GM12878 (cell line): ENCODE measurements at regions not wholly inside any gene's neighbourhood (a gene's known extent, or its start where the extent isn't known, plus 50 kb on each side); places are given as distances from the start of the nearest gene placed in this dataset.

Experiments
- ATAC-seq: fragments of 200-7000 bp; cut with Tn5 transposase; 3 replicates; pipeline ENCODE4 v1.9.1; 2020; ENCODE audit warnings: mild to moderate bottlenecking, moderate library complexity
- BruUV-seq: library from RNA; stranded (reverse); fragments of 400-500 nt; replicated peaks from 2 replicates; lab custom pipeline; 2021; lab: Mats Ljungman, UMichigan
- CTCF ChIA-PET: fragments of 300-600 bp; sonication (Branson Sonifier 250); formaldehyde crosslinking; extraction: SDS; loops from one replicate; lab custom pipeline; 2021; ENCODE audit warnings: inconsistent platforms; lab: Yijun Ruan, JAX
- POLR2A ChIA-PET: fragments of 350-600 bp; formaldehyde crosslinking; extraction: SDS; loops from one replicate; lab custom pipeline; 2021; ENCODE audit warnings: inconsistent platforms; lab: Charles Lee
- RAD21 ChIA-PET: fragments of 300-600 bp; sonication (Branson Sonifier 250); formaldehyde crosslinking; loops from one replicate; lab custom pipeline; 2023; ENCODE audit warnings: antibody characterized with exemption; ENCODE audit not compliant: unreplicated experiment; lab: Charles Lee
- SMC1A ChIA-PET: fragments of 300-600 bp; sonication (Branson Sonifier 250); formaldehyde crosslinking; loops from one replicate; lab custom pipeline; 2023; ENCODE audit not compliant: unreplicated experiment, uncharacterized antibody; lab: Charles Lee
- DNase-seq: peaks from one replicate; pipeline ENCODE4 v3.0.0-alpha.2; 2011; ENCODE audit warnings: low read depth, low spot score
- FAIRE-seq: peaks from 3 replicates; lab custom pipeline; 2011; peaks lifted over from hg19 to GRCh38; lab: Jason Lieb, UNC
- H2AFZ ChIP-seq: 2 replicates; pipeline ENCODE4 v1.6.0; 2011; ENCODE audit warnings: low read depth, low read length, control low read depth; ENCODE audit not compliant: control insufficient read depth
- H3K27ac ChIP-seq: 2 replicates; pipeline ENCODE4 v1.5.1; 2011; ENCODE audit warnings: control low read depth; ENCODE audit not compliant: control insufficient read depth, insufficient read depth
- H3K27me3 ChIP-seq, 2 experiments: replicated peaks in 1 of 2; 2 replicates each; pipeline versions ENCODE4 v1.6.0 to v1.6.1; 2011; ENCODE audit warnings: low read length in 1 of 2; ENCODE audit not compliant: control insufficient read depth in 2 of 2, insufficient read depth in 2 of 2
- H3K36me3 ChIP-seq, 2 experiments: 2 replicates each; pipeline ENCODE4 v1.5.1; 2011; ENCODE audit warnings: low read length in 1 of 2; ENCODE audit not compliant: control insufficient read depth in 2 of 2, insufficient read depth in 2 of 2
- H3K4me1 ChIP-seq: 2 replicates; pipeline ENCODE4 v1.6.1; 2011; ENCODE audit warnings: mild to moderate bottlenecking, low read length, moderate library complexity, mixed read lengths; ENCODE audit not compliant: control insufficient read depth, insufficient read depth
- H3K4me2 ChIP-seq: 2 replicates; pipeline ENCODE4 v1.6.0; 2011; ENCODE audit warnings: control low read depth; ENCODE audit not compliant: control insufficient read depth, insufficient read depth
- H3K4me3 ChIP-seq: fragments of 200-600 bp; sonication (generic); 2 replicates; pipeline ENCODE4 v1.5.1; 2016
- H3K79me2 ChIP-seq: 2 replicates; pipeline ENCODE4 v1.6.0; 2011; ENCODE audit warnings: low read length; ENCODE audit not compliant: control insufficient read depth, insufficient read depth
- H3K9ac ChIP-seq: 2 replicates; pipeline ENCODE4 v1.8.0; 2011; ENCODE audit warnings: low read length, control low read depth, mixed read lengths; ENCODE audit not compliant: control insufficient read depth, insufficient read depth
- H3K9me3 ChIP-seq: replicated peaks from 3 replicates; pipeline ENCODE4 v1.5.1; 2011; ENCODE audit warnings: mild to moderate bottlenecking, low read length; ENCODE audit not compliant: control insufficient read depth, insufficient read depth
- H4K20me1 ChIP-seq: 2 replicates; pipeline ENCODE4 v1.6.0; 2011; ENCODE audit not compliant: control insufficient read depth, insufficient read depth
- ATF2 ChIP-seq: IDR thresholded peaks from 2 replicates; pipeline ENCODE4 v1.6.1; 2012; ENCODE audit warnings: low read length, inconsistent platforms
- MTA2 ChIP-seq: fragments of 450-650 bp; IDR thresholded peaks from 2 replicates; pipeline ENCODE4 v1.6.1; 2016; ENCODE audit warnings: low read depth, mild to moderate bottlenecking, moderate library complexity
- MXI1 ChIP-seq: fragments of 150-350 bp; IDR thresholded peaks from 2 replicates; pipeline ENCODE4 v1.6.1; 2011; ENCODE audit warnings: low read depth, mild to moderate bottlenecking, inconsistent platforms, low read length, improper control_type of control experiment
- MYC ChIP-seq: IDR thresholded peaks from 2 replicates; pipeline ENCODE4 v1.6.1; 2011; ENCODE audit warnings: mild to moderate bottlenecking, low read length, moderate library complexity, inconsistent platforms; ENCODE audit not compliant: insufficient read depth, insufficient replicate concordance, insufficient read length, severe bottlenecking
- NFIC ChIP-seq: IDR thresholded peaks from 2 replicates; pipeline ENCODE4 v1.6.1; 2012; ENCODE audit warnings: low read depth, mild to moderate bottlenecking, inconsistent platforms, low read length, moderate library complexity
- NR2C2 ChIP-seq: IDR thresholded peaks from 2 replicates; pipeline ENCODE4 v1.6.1; 2011; ENCODE audit warnings: borderline replicate concordance, low read depth; ENCODE audit not compliant: control insufficient read depth, insufficient read length
- PKNOX1 ChIP-seq: fragments of 450-650 bp; IDR thresholded peaks from 2 replicates; pipeline ENCODE4 v1.6.1; 2016; ENCODE audit warnings: mild to moderate bottlenecking
- RELA ChIP-seq: fragments of 450-650 bp; IDR thresholded peaks from 2 replicates; pipeline ENCODE4 v1.8.0; 2014; ENCODE audit warnings: borderline replicate concordance; ENCODE audit not compliant: partially characterized antibody
- SPI1 ChIP-seq: IDR thresholded peaks from 2 replicates; pipeline ENCODE4 v1.6.1; 2011; ENCODE audit warnings: low read depth, mild to moderate bottlenecking, low read length, moderate library complexity, borderline replicate concordance; ENCODE audit not compliant: insufficient read depth
- SREBF1 ChIP-seq: IDR thresholded peaks from 2 replicates; pipeline ENCODE4 v1.6.1; 2012; ENCODE audit warnings: mild to moderate bottlenecking, low read length
- ZNF622 ChIP-seq: fragments of 450-650 bp; IDR thresholded peaks from 2 replicates; pipeline ENCODE4 v1.6.1; 2017; ENCODE audit warnings: mild to moderate bottlenecking, inconsistent platforms
- whole genome bisulfite sequencing: methylation state at CpG from one replicate; pipeline ENCODE4 v1.1.6; 2016; ENCODE audit warnings: low lambda C conversion rate; ENCODE audit not compliant: insufficient replicate concordance, insufficient coverage; ENCODE audit errors: missing lambda C conversion rate; 5-methylcytosine and 5-hydroxymethylcytosine counted together
- in situ Hi-C: fragments of 300-500 bp; cut with MboI; formaldehyde crosslinking; loops from 9 replicates; pipeline ENCODE4 v1.14.3; 2018; ENCODE audit warnings: mixed read lengths
- intact Hi-C: fragments of 100-400 bp; cut with micrococcal nuclease; formaldehyde crosslinking; loops from one replicate; pipeline ENCODE4 v1.14.2; 2022; ENCODE audit not compliant: unreplicated experiment

- H3K79me2 ChIP-seq, result no peaks in the 10 kb centered on the region
- TF ChIP-seq ATF2 (no peak), PKNOX1 (no peak), SREBF1 (no peak), ZNF622 (no peak)
- ChIA-PET POLR2A (no interaction called here), RAD21 (no interaction called here), SMC1A (no interaction called here), CTCF (no interaction called here)
- WGBS, result 18% methylated on average over 8 of the region's 8 CpGs
- H3K27ac ChIP-seq, result no peak overlapping the region
- intact Hi-C loops, result no loop called here
- H3K9ac ChIP-seq, result no peak overlapping the region
- no peak overlapping the region for H2AFZ ChIP-seq
- no peaks in the 10 kb centered on the region for H4K20me1 ChIP-seq
- no peaks in the 10 kb centered on the region for H3K36me3 ChIP-seq
- H3K27me3 ChIP-seq, result no peaks in the 10 kb centered on the region
- BruUV-seq, result no TSS peak
- no peaks in the 10 kb centered on the region for H3K4me1 ChIP-seq
- no peak for ATAC-seq
- no peak for DNase-seq
- no peak for FAIRE-seq
- H3K4me2 ChIP-seq, result no peak overlapping the region
- in situ Hi-C loops, result no loop called here
- H3K4me3 ChIP-seq, result no peak overlapping the region
- no peaks in the 10 kb centered on the region for H3K9me3 ChIP-seq
These were observed 154.9 kb upstream of the GYPA start for GRCh38 chr4:144295286-144295995.

GRCh38 chr4:144296941-144297340, 156.4 kb upstream of the GYPA start:
- POLR2A ChIA-PET, result no interaction called here
- DNase-seq, result no peak
- intact Hi-C loops, result no loop called here
- RAD21 ChIA-PET, result no interaction called here
- H3K27me3 ChIP-seq, result no peaks in the 10 kb centered on the region
- H3K27ac ChIP-seq, result no peak overlapping the region
- no peak for ATAC-seq
- no TSS peak for BruUV-seq
- SMC1A ChIA-PET, result no interaction called here
- H3K79me2 ChIP-seq, result no peaks in the 10 kb centered on the region
- no peaks in the 10 kb centered on the region for H4K20me1 ChIP-seq
- H3K36me3 ChIP-seq, result no peaks in the 10 kb centered on the region
- H3K9ac ChIP-seq, result no peak overlapping the region
- no peak overlapping the region for H3K4me2 ChIP-seq
- WGBS, result 0% methylated on average over 2 of the region's 2 CpGs
- no peaks in the 10 kb centered on the region for H3K4me1 ChIP-seq
- in situ Hi-C loops, result no loop called here
- no peak overlapping the region for H3K4me3 ChIP-seq
- H3K9me3 ChIP-seq, result no peaks in the 10 kb centered on the region
- H2AFZ ChIP-seq, result no peak overlapping the region
- CTCF ChIA-PET, result no interaction called here
- FAIRE-seq, result no peak
- TF ChIP-seq NR2C2, result no peak
- TF ChIP-seq MYC, result no peak
- TF ChIP-seq MTA2, result no peak
- no peak for TF ChIP-seq MXI1
- TF ChIP-seq NFIC, result no peak
- no peak for TF ChIP-seq RELA
- no peak for TF ChIP-seq SPI1
